ENCODE measurements at regions not wholly inside any gene's neighbourhood (a gene's known extent, or its start where the extent isn't known, plus 50 kb on each side); places are given as distances from the start of the nearest gene placed in this dataset.

DNA sequence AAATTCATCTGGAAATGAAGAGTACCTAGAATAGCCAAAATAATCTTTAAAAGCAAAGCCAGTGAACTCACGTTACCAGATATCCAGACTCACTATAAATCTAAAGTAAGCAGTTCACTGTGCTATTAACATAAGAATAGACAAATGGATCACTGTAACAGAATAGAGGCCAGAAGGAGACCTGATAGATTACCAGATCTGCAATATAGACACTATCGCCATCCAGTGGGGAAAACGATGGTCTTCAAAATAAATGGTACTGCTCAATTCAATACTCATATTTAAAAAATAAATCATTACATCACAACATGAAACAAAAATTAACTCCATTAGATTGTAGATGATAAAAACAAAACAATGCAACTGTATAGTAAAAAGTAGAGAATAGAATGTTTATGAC, 158.6 kb upstream of the CDH8 start:
- Histone ChIP-seq H3K27me3 (ENCODE audit: control insufficient read depth, insufficient read depth, low read length) (no peaks in the 10 kb centered on the region), H3K4me1 (ENCODE audit: control insufficient read depth, insufficient read depth, low read length) (no peaks in the 10 kb centered on the region), H3K9me3 (ENCODE audit: control insufficient read depth, insufficient read depth, low read length) (no peaks in the 10 kb centered on the region), H3K4me3 (ENCODE audit: low read length) (no peak overlapping the region), H3K27ac (ENCODE audit: low read length) (no peak overlapping the region), H3K36me3 (ENCODE audit: control insufficient read depth, insufficient read depth, low read length) (no peaks in the 10 kb centered on the region)
- no CpG with 5 or more reads among the region's 3 CpGs for WGBS (ENCODE audit: insufficient coverage, insufficient read length)
- peak; percentile 2 for DNase-seq (ENCODE audit: low read depth, low spot score)

DNA sequence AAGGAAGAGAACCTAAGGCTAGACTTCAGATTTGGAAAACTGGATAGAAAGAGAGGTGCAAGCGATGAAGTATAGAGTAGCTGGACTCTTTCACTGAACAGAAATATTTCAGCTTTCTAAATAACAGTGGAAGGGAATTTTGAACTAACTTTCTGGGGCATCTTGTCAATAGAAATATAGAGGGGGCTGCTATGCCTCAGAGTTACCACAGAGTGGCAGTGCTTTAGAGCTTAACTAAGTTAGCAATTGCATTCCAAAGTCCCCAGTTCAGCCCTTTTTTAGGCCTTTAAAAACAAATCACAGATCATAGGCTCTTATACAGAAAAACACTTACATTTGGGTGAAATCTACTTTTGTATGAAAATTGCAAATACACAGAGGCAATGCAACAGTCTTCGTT, 154.2 kb upstream of the CDH8 start:
- no CpG with 5 or more reads among the region's 2 CpGs for whole genome bisulfite sequencing (ENCODE audit: insufficient coverage, insufficient read length)
- Histone ChIP-seq H3K27ac (ENCODE audit: low read length) (no peak overlapping the region), H3K27me3 (ENCODE audit: control insufficient read depth, insufficient read depth, low read length) (no peaks in the 10 kb centered on the region), H3K9me3 (ENCODE audit: control insufficient read depth, insufficient read depth, low read length) (no peaks in the 10 kb centered on the region), H3K4me3 (ENCODE audit: low read length) (no peak overlapping the region), H3K36me3 (ENCODE audit: control insufficient read depth, insufficient read depth, low read length) (no peaks in the 10 kb centered on the region), H3K4me1 (ENCODE audit: control insufficient read depth, insufficient read depth, low read length) (no peaks in the 10 kb centered on the region)
- DNase-seq (ENCODE audit: low read depth, low spot score), result peak; percentile 1

DNA sequence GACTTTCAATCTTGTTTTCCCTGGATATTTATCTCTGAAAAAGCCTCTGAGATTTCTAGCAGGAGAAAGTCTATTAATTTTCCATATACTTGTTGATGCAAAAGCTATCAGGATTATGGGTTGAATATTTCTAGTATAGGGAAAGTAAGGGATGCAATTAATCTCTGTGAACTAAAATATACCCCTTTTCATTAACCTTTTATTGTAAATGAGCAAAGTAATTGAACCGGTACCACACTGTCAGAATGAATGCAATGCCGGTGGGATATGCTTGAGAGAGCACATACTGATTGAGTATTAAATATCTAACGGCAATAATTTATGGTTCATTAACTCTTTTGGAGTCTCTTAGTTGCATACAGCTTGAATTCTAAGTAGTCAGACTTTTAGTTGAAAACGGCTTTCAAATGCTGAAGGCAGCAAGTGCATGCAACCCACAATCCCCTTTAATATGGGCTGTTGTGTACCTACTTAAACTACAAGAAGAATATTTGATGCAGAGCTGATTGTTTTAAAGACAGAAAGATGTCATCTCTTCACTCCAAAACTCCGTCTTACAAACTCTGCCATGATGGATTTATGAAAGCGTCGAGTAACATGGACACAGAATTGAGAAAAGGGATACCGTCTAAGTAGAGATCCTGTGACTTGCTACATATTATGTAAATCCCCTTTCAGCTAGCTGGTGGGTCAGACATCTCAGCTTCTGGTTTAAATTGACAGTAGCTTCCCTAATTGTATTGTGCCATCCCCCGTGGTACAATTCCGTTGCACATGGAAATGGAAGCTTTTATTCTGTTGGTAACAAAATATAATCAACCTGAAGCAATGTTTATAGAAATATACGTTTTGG, 141.3 kb upstream of the CDH8 start:
- H3K27me3 ChIP-seq (ENCODE audit: control insufficient read depth, insufficient read depth, low read length), result no peaks in the 10 kb centered on the region
- H3K4me3 ChIP-seq (ENCODE audit: low read length), result no peak overlapping the region
- no peak for DNase-seq (ENCODE audit: low read depth, low spot score)
- no peak overlapping the region for H3K27ac ChIP-seq (ENCODE audit: low read length)
- no peaks in the 10 kb centered on the region for H3K36me3 ChIP-seq (ENCODE audit: control insufficient read depth, insufficient read depth, low read length)
- no peaks in the 10 kb centered on the region for H3K9me3 ChIP-seq (ENCODE audit: control insufficient read depth, insufficient read depth, low read length)
- no peaks in the 10 kb centered on the region for H3K4me1 ChIP-seq (ENCODE audit: control insufficient read depth, insufficient read depth, low read length)
- WGBS (ENCODE audit: insufficient coverage, insufficient read length), result no CpG with 5 or more reads among the region's 11 CpGs

DNA sequence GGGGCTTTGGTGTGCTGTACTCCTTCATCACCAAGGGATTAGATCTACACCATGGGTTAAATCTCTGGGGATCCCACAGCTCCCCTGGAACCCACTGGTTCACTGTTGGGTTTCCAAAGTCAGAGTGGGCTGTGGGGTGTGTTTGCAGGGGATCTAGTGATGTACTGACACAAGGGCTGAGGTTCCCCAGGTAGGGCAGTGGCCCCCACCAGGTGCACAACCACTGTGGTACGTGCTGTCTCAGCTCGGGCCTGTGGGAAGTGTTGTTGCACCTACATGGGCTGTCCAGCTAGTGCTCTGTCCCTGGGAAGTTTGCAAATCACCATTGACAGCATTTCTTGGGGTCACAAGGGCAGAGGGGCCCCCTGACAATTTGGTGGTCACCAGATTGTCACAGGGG, 134.4 kb upstream of the CDH8 start:
- Histone ChIP-seq H3K4me1 (ENCODE audit: control insufficient read depth, insufficient read depth, low read length) (no peaks in the 10 kb centered on the region), H3K4me3 (ENCODE audit: low read length) (no peak overlapping the region), H3K36me3 (ENCODE audit: control insufficient read depth, insufficient read depth, low read length) (no peaks in the 10 kb centered on the region), H3K9me3 (ENCODE audit: control insufficient read depth, insufficient read depth, low read length) (no peaks in the 10 kb centered on the region), H3K27me3 (ENCODE audit: control insufficient read depth, insufficient read depth, low read length) (no peaks in the 10 kb centered on the region), H3K27ac (ENCODE audit: low read length) (no peak overlapping the region)
- no peak for DNase-seq (ENCODE audit: low read depth, low spot score)
- WGBS (ENCODE audit: insufficient coverage, insufficient read length), result no CpG with 5 or more reads among the region's 2 CpGs

DNA sequence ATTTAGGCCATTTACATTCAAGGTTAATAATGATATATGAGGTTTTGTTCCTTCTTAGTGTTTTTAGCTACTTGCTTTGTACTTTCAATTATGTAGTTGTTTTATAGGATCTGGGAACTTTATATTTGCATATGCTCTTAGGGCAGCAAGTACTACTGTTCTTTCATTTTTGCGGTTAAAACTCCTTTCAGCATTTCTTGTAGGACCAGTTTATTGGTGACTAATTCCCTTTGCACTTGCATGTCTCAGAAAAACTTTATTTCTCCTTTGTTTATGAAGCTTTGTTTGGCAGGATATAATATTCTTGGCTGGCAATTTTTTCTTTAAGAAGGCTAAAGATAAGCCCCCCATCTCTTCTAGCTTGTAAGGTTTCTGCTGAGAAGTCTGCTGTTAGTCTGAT, 131.3 kb upstream of the CDH8 start:
- DNase-seq (ENCODE audit: low read depth, low spot score), result no peak
- Histone ChIP-seq H3K36me3 (ENCODE audit: control insufficient read depth, insufficient read depth, low read length) (no peaks in the 10 kb centered on the region), H3K4me3 (ENCODE audit: low read length) (no peak overlapping the region), H3K9me3 (ENCODE audit: control insufficient read depth, insufficient read depth, low read length) (no peaks in the 10 kb centered on the region), H3K27me3 (ENCODE audit: control insufficient read depth, insufficient read depth, low read length) (no peaks in the 10 kb centered on the region), H3K4me1 (ENCODE audit: control insufficient read depth, insufficient read depth, low read length) (no peaks in the 10 kb centered on the region), H3K27ac (ENCODE audit: low read length) (no peak overlapping the region)
- no CpG with 5 or more reads among the region's 1 CpG for WGBS (ENCODE audit: insufficient coverage, insufficient read length)

DNA sequence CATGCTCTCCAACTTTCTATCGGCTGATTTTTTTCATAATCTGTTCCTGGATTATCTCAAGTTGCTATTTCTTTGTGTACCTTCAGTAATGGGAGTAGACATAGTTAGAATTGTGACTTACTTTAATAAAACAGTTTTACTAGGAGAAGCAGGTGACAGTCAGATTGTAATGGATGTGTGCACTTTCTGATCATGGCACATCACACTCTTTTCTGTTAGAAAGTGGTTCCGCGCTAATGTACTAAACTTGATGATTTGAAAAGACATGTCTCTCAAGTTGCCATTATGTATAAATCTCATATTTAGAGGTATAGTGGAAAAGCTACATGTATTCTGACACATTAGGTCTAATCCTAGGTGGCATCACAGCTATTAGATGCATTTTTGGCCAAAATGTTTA, 121.3 kb upstream of the CDH8 start:
- no peak for DNase-seq (ENCODE audit: low read depth, low spot score)
- Histone ChIP-seq H3K9me3 (ENCODE audit: control insufficient read depth, insufficient read depth, low read length) (no peaks in the 10 kb centered on the region), H3K27me3 (ENCODE audit: control insufficient read depth, insufficient read depth, low read length) (no peaks in the 10 kb centered on the region), H3K36me3 (ENCODE audit: control insufficient read depth, insufficient read depth, low read length) (no peaks in the 10 kb centered on the region), H3K4me3 (ENCODE audit: low read length) (no peak overlapping the region), H3K27ac (ENCODE audit: low read length) (no peak overlapping the region), H3K4me1 (ENCODE audit: control insufficient read depth, insufficient read depth, low read length) (no peaks in the 10 kb centered on the region)
- WGBS (ENCODE audit: insufficient coverage, insufficient read length), result no CpG with 5 or more reads among the region's 3 CpGs

DNA sequence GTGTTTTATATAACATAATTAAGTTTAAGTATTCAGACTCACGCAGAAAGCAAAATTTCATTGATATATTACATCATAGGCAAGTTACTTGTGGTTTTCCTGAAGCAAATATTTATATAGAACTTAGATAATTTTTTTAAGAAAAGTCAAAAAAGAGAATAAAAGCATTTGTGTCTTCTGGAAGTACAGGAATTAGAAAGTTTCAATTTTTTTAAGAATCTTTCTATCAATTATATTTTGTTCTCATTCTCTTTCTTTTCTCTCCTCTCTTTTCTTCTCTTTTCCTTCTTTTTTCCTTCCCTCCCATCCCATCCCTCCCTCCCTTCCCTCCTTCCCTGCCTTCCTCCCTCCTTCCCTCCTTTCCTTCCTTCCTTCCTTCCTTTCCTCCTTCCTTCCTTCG, 120.7 kb upstream of the CDH8 start:
- WGBS (ENCODE audit: insufficient coverage, insufficient read length), result no CpG with 5 or more reads among the region's 2 CpGs
- no peaks in the 10 kb centered on the region for H3K4me1 ChIP-seq (ENCODE audit: control insufficient read depth, insufficient read depth, low read length)
- DNase-seq (ENCODE audit: low read depth, low spot score), result no peak
- H3K4me3 ChIP-seq (ENCODE audit: low read length), result no peak overlapping the region
- no peak overlapping the region for H3K27ac ChIP-seq (ENCODE audit: low read length)
- no peaks in the 10 kb centered on the region for H3K36me3 ChIP-seq (ENCODE audit: control insufficient read depth, insufficient read depth, low read length)
- no peaks in the 10 kb centered on the region for H3K9me3 ChIP-seq (ENCODE audit: control insufficient read depth, insufficient read depth, low read length)
- H3K27me3 ChIP-seq (ENCODE audit: control insufficient read depth, insufficient read depth, low read length), result no peaks in the 10 kb centered on the region

DNA sequence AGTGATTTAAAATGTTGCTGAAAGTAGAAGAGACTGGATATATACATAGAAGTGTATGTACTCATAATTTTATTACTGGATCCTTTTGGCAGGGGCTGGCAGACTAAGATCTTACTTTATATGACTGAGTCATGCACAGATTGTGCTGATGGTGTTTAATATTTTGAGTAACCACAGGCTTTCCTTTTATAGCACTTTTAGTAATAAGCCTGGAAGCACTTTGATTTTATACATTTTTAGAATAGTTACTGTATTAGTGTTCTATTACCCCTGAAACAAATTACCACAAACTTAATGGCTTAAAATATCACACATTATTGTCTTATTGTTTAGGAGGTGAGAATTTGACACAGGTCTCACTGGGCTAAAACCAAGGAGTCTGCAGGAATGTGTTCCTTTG, 113.4 kb upstream of the CDH8 start:
- no peaks in the 10 kb centered on the region for H3K9me3 ChIP-seq (ENCODE audit: control insufficient read depth, insufficient read depth, low read length)
- no peak overlapping the region for H3K4me3 ChIP-seq (ENCODE audit: low read length)
- no peaks in the 10 kb centered on the region for H3K4me1 ChIP-seq (ENCODE audit: control insufficient read depth, insufficient read depth, low read length)
- no peaks in the 10 kb centered on the region for H3K36me3 ChIP-seq (ENCODE audit: control insufficient read depth, insufficient read depth, low read length)
- no peak for DNase-seq (ENCODE audit: low read depth, low spot score)
- no peak overlapping the region for H3K27ac ChIP-seq (ENCODE audit: low read length)
- no peaks in the 10 kb centered on the region for H3K27me3 ChIP-seq (ENCODE audit: control insufficient read depth, insufficient read depth, low read length)

DNA sequence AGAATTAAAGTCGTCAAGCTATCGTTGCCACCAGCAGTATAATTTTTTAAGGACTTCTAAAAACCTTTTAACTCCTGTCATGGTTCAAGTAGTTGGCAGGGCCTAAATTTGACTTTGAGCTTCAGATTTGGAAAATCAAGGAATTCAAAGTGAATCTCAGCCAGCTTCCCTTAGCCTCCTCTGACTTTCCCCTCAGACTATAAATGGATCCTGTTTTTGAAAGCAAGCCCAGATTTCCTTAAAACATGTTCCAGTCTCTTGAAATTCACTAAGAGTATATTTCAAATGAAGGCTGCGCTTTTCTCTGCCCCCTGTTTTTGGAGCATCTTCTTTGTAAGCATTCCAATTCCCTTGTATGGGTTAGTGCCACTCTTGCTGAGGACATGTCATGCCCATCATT, 101.8 kb upstream of the CDH8 start:
- no peaks in the 10 kb centered on the region for H3K36me3 ChIP-seq (ENCODE audit: control insufficient read depth, insufficient read depth, low read length)
- H3K4me3 ChIP-seq (ENCODE audit: low read length), result no peak overlapping the region
- no peak overlapping the region for H3K27ac ChIP-seq (ENCODE audit: low read length)
- no peak for DNase-seq (ENCODE audit: low read depth, low spot score)
- no CpG with 5 or more reads among the region's 3 CpGs for WGBS (ENCODE audit: insufficient coverage, insufficient read length)
- H3K4me1 ChIP-seq (ENCODE audit: control insufficient read depth, insufficient read depth, low read length), result no peaks in the 10 kb centered on the region
- H3K27me3 ChIP-seq (ENCODE audit: control insufficient read depth, insufficient read depth, low read length), result no peaks in the 10 kb centered on the region
- H3K9me3 ChIP-seq (ENCODE audit: control insufficient read depth, insufficient read depth, low read length), result no peaks in the 10 kb centered on the region

DNA sequence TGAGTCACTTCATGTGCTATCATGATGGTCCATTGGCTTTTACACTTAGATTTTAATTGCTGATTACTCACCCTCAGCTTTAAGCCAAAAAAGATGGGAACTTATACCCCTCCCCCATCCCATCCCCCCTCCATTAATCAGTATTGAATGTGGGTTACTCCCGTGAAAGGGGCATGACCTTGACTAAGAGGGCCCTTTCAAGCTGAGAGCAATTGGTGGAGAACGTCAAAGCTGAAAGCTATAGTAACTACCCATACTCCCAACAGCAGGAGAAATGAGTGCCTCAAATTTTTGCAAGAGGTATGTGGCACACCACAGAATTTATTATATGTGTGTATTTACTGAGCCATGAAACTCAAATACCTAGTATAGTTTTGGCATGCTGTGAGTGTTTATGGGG, 99.7 kb upstream of the CDH8 start:
- no peaks in the 10 kb centered on the region for H3K27me3 ChIP-seq (ENCODE audit: control insufficient read depth, insufficient read depth, low read length)
- no CpG with 5 or more reads among the region's 2 CpGs for WGBS (ENCODE audit: insufficient coverage, insufficient read length)
- no peak overlapping the region for H3K4me3 ChIP-seq (ENCODE audit: low read length)
- H3K36me3 ChIP-seq (ENCODE audit: control insufficient read depth, insufficient read depth, low read length), result no peaks in the 10 kb centered on the region
- no peaks in the 10 kb centered on the region for H3K4me1 ChIP-seq (ENCODE audit: control insufficient read depth, insufficient read depth, low read length)
- no peaks in the 10 kb centered on the region for H3K9me3 ChIP-seq (ENCODE audit: control insufficient read depth, insufficient read depth, low read length)
- DNase-seq (ENCODE audit: low read depth, low spot score), result no peak
- no peak overlapping the region for H3K27ac ChIP-seq (ENCODE audit: low read length)

DNA sequence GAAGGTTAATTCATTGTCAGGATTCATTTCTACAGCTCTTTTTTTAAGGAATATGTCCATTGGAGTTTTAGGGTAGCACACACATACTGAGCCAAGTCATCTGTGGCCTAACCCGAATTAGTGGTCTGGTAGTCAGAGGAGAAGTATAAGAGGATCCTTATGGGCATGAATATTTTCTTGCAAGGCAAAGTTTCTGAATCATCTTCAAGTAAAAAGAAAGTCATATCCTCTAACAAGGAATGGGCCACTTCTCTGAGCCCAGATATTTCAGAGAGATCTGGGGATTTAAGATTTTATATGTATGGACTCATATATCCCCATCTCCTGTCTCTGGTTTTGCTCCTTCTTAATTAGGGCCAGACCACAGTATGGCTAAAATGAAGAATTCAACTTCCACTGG, 99.2 kb upstream of the CDH8 start:
- no peaks in the 10 kb centered on the region for H3K4me1 ChIP-seq (ENCODE audit: control insufficient read depth, insufficient read depth, low read length)
- H3K27me3 ChIP-seq (ENCODE audit: control insufficient read depth, insufficient read depth, low read length), result no peaks in the 10 kb centered on the region
- no peaks in the 10 kb centered on the region for H3K9me3 ChIP-seq (ENCODE audit: control insufficient read depth, insufficient read depth, low read length)
- no peaks in the 10 kb centered on the region for H3K36me3 ChIP-seq (ENCODE audit: control insufficient read depth, insufficient read depth, low read length)
- H3K4me3 ChIP-seq (ENCODE audit: low read length), result no peak overlapping the region
- H3K27ac ChIP-seq (ENCODE audit: low read length), result no peak overlapping the region
- WGBS (ENCODE audit: insufficient coverage, insufficient read length), result no CpG with 5 or more reads among the region's 1 CpG
- DNase-seq (ENCODE audit: low read depth, low spot score), result no peak
